PC-9 (cell line): ENCODE measurements at regions not wholly inside any gene's neighbourhood (a gene's known extent, or its start where the extent isn't known, plus 50 kb on each side); places are given as distances from the start of the nearest gene placed in this dataset.

Experiments
- BruUV-seq: library from RNA; stranded (reverse); fragments of 400-500 nt; replicated peaks from 2 replicates; lab custom pipeline; 2021; lab: Mats Ljungman, UMichigan
- CTCF ChIA-PET: fragments of 300-600 bp; sonication (Branson Sonifier 250); formaldehyde crosslinking; loops from one replicate; lab custom pipeline; 2022; ENCODE audit warnings: antibody characterized with exemption; lab: Charles Lee
- POLR2A ChIA-PET: fragments of 300-600 bp; sonication (Branson Sonifier 250); formaldehyde crosslinking; loops from one replicate; lab custom pipeline; 2022; ENCODE audit warnings: antibody characterized with exemption; ENCODE audit not compliant: unreplicated experiment; lab: Charles Lee
- DNase-seq, 2 experiments: peaks; one replicate each; pipeline versions ENCODE4 v3.0.0 to v3.0.0-alpha.2; 2015 to 2022; ENCODE audit warnings: mixed read lengths in 1 of 2
- H2AFZ ChIP-seq: fragments of 200-600 bp; sonication (generic); 2 replicates; pipeline ENCODE4 v1.8.1; 2017; ENCODE audit warnings: antibody characterized with exemption
- H3F3A ChIP-seq: fragments of 200-600 bp; sonication (generic); 2 replicates; pipeline ENCODE4 v1.8.1; 2017; ENCODE audit warnings: antibody characterized with exemption, mild to moderate bottlenecking, low read depth; ENCODE audit not compliant: insufficient read depth
- H3K27ac ChIP-seq: fragments of 200-600 bp; sonication (generic); 2 replicates; pipeline ENCODE4 v1.6.1; 2016; ENCODE audit warnings: mixed run types
- H3K27me3 ChIP-seq: fragments of 200-600 bp; sonication (generic); 2 replicates; pipeline ENCODE4 v1.6.1; 2016; ENCODE audit warnings: low read depth, mixed run types; ENCODE audit not compliant: insufficient read depth
- H3K36me3 ChIP-seq: fragments of 200-600 bp; sonication (generic); 2 replicates; pipeline ENCODE4 v1.6.1; 2016; ENCODE audit warnings: low read depth, mixed run types
- H3K4me1 ChIP-seq: fragments of 200-600 bp; sonication (generic); replicated peaks from 2 replicates; pipeline ENCODE4 v1.6.1; 2016; ENCODE audit warnings: mixed run types; ENCODE audit not compliant: insufficient read depth
- H3K4me2 ChIP-seq: fragments of 200-600 bp; sonication (generic); 2 replicates; pipeline ENCODE4 v1.6.1; 2017; ENCODE audit warnings: mixed run types
- H3K4me3 ChIP-seq: fragments of 200-600 bp; sonication (generic); 2 replicates; pipeline ENCODE4 v1.6.1; 2016; ENCODE audit warnings: mixed run types
- H3K79me2 ChIP-seq: fragments of 200-600 bp; sonication (generic); 2 replicates; pipeline ENCODE4 v1.6.1; 2017; ENCODE audit warnings: low read depth, mixed run types
- H3K9me2 ChIP-seq: fragments of 200-600 bp; sonication (generic); 2 replicates; pipeline ENCODE4 v1.8.1; 2017; ENCODE audit warnings: mild to moderate bottlenecking; ENCODE audit not compliant: insufficient read depth
- H3K9me3 ChIP-seq: fragments of 200-600 bp; sonication (generic); 2 replicates; pipeline ENCODE4 v1.8.1; 2016; ENCODE audit warnings: low read depth; ENCODE audit not compliant: insufficient read depth
- H4K20me1 ChIP-seq: fragments of 200-600 bp; sonication (generic); 2 replicates; pipeline ENCODE4 v1.8.1; 2017; ENCODE audit not compliant: insufficient read depth
- CTCF ChIP-seq: fragments of 200-600 bp; sonication (generic); conservative IDR thresholded peaks from 2 replicates; pipeline ENCODE4 v1.6.1; 2017; ENCODE audit warnings: mixed run types, antibody characterized with exemption, mild to moderate bottlenecking, moderate library complexity
- EZH2 ChIP-seq: fragments of 200-600 bp; sonication (generic); IDR thresholded peaks from 2 replicates; pipeline ENCODE4 v1.8.0; 2017; ENCODE audit warnings: antibody characterized with exemption, low read depth
- intact Hi-C: fragments of 100-400 bp; cut with micrococcal nuclease; formaldehyde crosslinking; loops from one replicate; pipeline ENCODE4 v1.10.0; 2022; ENCODE audit not compliant: unreplicated experiment

- POLR2A ChIA-PET = no interaction called here
- intact Hi-C loops = no loop called here
- TF ChIP-seq EZH2 = no peak
- TF ChIP-seq CTCF = no peak
These were observed 139.1 kb upstream of the P2RY1 start for GRCh38 chr3:152695840-152696239.

GRCh38 chr3:152696962-152697361, 138.0 kb upstream of the P2RY1 start:
- TF ChIP-seq EZH2 = no peak
- no peak for TF ChIP-seq CTCF
- no peaks in the 10 kb centered on the region for H3K36me3 ChIP-seq
- H3K9me3 ChIP-seq = no peaks in the 10 kb centered on the region
- no peak overlapping the region for H3K4me3 ChIP-seq
- no peaks in the 10 kb centered on the region for H3K27me3 ChIP-seq
- H2AFZ ChIP-seq = no peak overlapping the region
- H4K20me1 ChIP-seq = no peaks in the 10 kb centered on the region
- ChIA-PET POLR2A (no interaction called here), CTCF (no interaction called here)
- H3K9me2 ChIP-seq = 0 out of 2 replicates have a peak, but pooled peaks cover 6% of the 10 kb centered on the region
- no peak overlapping the region for H3K4me2 ChIP-seq
- H3K4me1 ChIP-seq = no peaks in the 10 kb centered on the region
- no peak for DNase-seq
- no peak overlapping the region for H3K27ac ChIP-seq
- intact Hi-C loops = no loop called here
- H3K79me2 ChIP-seq = no peaks in the 10 kb centered on the region
- H3F3A ChIP-seq = no peaks in the 10 kb centered on the region
- no TSS peak for BruUV-seq

More at GRCh38 chr3:152695840-152696239, 139.1 kb upstream of the P2RY1 start:
- H3K4me3 ChIP-seq = no peak overlapping the region
- H3K27ac ChIP-seq = no peak overlapping the region
- no peak overlapping the region for H2AFZ ChIP-seq
- 0 out of 2 replicates have a peak, but pooled peaks cover 6% of the 10 kb centered on the region for H3K9me2 ChIP-seq
- no peaks in the 10 kb centered on the region for H4K20me1 ChIP-seq
- DNase-seq = no peak
- CTCF ChIA-PET = no interaction called here
- no TSS peak for BruUV-seq
- H3K9me3 ChIP-seq = no peaks in the 10 kb centered on the region
- H3K4me1 ChIP-seq = no peaks in the 10 kb centered on the region
- H3K27me3 ChIP-seq = no peaks in the 10 kb centered on the region
- H3K79me2 ChIP-seq = no peaks in the 10 kb centered on the region
- H3K36me3 ChIP-seq = no peaks in the 10 kb centered on the region
- no peak overlapping the region for H3K4me2 ChIP-seq
- no peaks in the 10 kb centered on the region for H3F3A ChIP-seq

GRCh38 chr3:152703245-152703890, 131.6 kb upstream of the P2RY1 start:
- H3K4me1 ChIP-seq = no peaks in the 10 kb centered on the region
- BruUV-seq = no TSS peak
- no peak overlapping the region for H3K4me2 ChIP-seq
- ChIA-PET POLR2A (no interaction called here), CTCF (interaction anchor here (0.6 kb wide), 1 partner anchor 135 kb away, joined by 3 read pairs; no protein-coding TSS in a partner anchor)
- DNase-seq = no peak
- intact Hi-C loops = no loop called here
- H4K20me1 ChIP-seq = no peaks in the 10 kb centered on the region
- no peak overlapping the region for H2AFZ ChIP-seq
- no peak overlapping the region for H3K4me3 ChIP-seq
- H3K9me2 ChIP-seq = no peaks in the 10 kb centered on the region
- no peaks in the 10 kb centered on the region for H3K27me3 ChIP-seq
- no peaks in the 10 kb centered on the region for H3K9me3 ChIP-seq
- no peak for TF ChIP-seq EZH2
- no peak for TF ChIP-seq CTCF
- H3K27ac ChIP-seq = no peak overlapping the region
- H3F3A ChIP-seq = no peaks in the 10 kb centered on the region
- no peaks in the 10 kb centered on the region for H3K36me3 ChIP-seq
- no peaks in the 10 kb centered on the region for H3K79me2 ChIP-seq
